GM12874 (cell line): ENCODE measurements at regions not wholly inside any gene's neighbourhood (a gene's known extent, or its start where the extent isn't known, plus 50 kb on each side); places are given as distances from the start of the nearest gene placed in this dataset.

ENCODE experiments used
- TF ChIP-seq, protein P1 (sequence below): IDR thresholded peaks from 2 replicates; pipeline ENCODE4 v1.5.1; 2011; ENCODE audit warnings: low read depth, mild to moderate bottlenecking, control low read depth, low read length, moderate library complexity; ENCODE audit not compliant: insufficient read depth

- TF ChIP-seq, protein P1, sequence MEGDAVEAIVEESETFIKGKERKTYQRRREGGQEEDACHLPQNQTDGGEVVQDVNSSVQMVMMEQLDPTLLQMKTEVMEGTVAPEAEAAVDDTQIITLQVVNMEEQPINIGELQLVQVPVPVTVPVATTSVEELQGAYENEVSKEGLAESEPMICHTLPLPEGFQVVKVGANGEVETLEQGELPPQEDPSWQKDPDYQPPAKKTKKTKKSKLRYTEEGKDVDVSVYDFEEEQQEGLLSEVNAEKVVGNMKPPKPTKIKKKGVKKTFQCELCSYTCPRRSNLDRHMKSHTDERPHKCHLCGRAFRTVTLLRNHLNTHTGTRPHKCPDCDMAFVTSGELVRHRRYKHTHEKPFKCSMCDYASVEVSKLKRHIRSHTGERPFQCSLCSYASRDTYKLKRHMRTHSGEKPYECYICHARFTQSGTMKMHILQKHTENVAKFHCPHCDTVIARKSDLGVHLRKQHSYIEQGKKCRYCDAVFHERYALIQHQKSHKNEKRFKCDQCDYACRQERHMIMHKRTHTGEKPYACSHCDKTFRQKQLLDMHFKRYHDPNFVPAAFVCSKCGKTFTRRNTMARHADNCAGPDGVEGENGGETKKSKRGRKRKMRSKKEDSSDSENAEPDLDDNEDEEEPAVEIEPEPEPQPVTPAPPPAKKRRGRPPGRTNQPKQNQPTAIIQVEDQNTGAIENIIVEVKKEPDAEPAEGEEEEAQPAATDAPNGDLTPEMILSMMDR = no peak
Measured at GRCh38 chr12:46101485-46101869, 111.1 kb upstream of the SCAF11 start.

GRCh38 chr12:46100551-46101484 lies 110.4 kb upstream of the SCAF11 start:
- TF ChIP-seq, protein P1 = no peak

GRCh38 chr12:46089414-46090162 lies 99.2 kb upstream of the SCAF11 start:
- TF ChIP-seq, protein P1 = no peak

DNA sequence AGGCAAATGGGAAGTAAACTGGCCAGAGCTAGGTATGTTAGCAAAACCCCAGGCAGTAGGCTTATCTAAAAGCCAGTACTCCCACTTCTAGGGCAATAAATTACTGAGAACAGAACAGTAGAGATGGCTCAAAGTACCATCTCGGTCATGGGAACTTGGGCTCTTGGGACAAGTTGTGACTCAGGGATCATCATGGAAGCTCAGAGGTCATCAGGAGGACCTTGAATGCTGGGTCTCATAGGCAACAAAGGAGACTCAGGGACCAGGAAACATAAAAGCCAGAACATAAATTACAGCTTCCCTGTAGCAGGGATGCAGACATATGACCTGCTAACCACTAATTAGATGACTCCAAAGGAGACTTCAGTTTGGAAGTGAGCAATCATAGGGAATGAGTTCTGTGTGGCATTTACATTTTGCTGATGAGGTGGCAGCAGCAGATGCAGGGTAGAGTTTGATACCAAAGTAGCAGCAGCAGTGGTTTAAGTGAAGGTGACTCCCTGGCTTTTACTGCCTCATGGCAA lies 97.6 kb upstream of the SCAF11 start:
- TF ChIP-seq, protein P1 = no peak

- TF ChIP-seq, protein P1 = no peak
Measured at GRCh38 chr12:46084666-46085631, 94.6 kb upstream of the SCAF11 start.

DNA sequence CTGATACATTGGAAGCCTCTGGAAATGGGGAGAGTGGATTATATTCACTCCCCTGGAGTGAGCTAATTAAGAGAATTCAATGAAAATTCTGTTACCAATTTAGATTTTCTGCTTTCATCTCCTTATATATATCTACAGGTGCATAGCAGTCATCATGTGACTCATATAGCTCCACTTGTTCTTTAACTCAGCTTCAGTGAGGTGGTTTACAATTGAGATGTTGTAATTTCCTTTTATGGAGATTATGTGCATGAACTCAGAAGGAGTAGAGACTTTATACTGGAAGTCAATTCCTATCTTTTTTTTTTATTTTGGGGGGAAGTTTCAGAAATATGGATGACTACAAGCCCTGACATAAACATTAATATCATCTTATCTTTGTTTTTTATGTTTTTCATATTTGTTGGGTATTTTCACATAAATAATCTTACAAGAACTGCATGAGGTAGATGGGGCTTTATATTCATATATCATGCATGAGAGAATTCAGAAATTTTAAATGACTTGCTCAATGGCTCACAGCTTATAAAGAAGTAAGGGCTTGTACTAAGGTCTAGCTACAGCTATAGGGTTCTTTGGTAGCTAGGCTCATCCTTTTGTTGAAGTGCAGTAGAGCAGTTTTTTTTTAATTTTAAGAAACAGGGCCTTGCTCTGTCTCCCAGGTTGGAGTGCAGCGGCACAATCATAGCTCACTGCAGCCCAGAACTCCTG lies 92.3 kb upstream of the SCAF11 start:
- TF ChIP-seq, protein P1 = no peak
